GM21786 (cell line): ENCODE measurements at regions not wholly inside any gene's neighbourhood (a gene's known extent, or its start where the extent isn't known, plus 50 kb on each side); places are given as distances from the start of the nearest gene placed in this dataset.
"Not testable (repeated sequence)": the region's sequence is repeated elsewhere in the genome, so short reads cannot be mapped to it uniquely, and the experiment has no call there.

Source experiments
- ATAC-seq: cut with Tn5 transposase; IDR thresholded peaks from one replicate; pipeline ENCODE4 v1.9.1; 2021; ENCODE audit not compliant: unreplicated experiment

DNA sequence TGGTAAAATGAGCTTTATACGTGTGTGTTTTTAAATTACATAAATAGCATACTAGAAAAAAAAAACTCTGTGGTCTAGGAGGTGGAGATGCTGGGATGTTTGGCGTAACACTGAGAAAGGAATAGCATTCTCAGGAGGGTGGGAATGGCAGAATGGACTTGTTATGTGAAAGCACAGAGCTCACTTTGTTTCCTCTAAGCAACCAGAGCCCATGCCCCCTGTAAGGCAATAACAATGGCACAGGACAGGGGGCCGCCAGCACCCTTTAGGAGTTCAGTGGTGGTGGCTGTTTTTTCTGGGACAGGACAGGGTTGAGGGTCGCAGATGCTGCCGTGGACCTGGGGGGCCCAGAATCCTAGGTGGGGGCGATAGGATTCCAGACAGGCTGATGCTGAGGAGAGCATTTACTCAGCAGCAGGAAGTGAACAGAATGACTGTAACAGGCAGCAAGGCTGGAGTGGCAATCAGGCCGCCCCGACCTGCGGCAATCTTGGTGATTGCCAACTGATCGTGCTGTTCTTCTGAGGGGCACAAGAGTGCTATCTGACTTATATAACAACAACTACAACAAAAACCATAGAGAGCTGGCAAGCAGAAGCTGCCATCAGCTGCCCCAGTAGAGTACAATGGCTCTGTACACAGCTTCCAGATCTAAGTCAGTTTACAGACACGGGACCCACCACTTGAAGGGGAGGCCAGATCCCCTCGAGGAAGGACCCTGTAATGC lies 160.4 kb downstream of the UACA start:
- no peak for ATAC-seq

DNA sequence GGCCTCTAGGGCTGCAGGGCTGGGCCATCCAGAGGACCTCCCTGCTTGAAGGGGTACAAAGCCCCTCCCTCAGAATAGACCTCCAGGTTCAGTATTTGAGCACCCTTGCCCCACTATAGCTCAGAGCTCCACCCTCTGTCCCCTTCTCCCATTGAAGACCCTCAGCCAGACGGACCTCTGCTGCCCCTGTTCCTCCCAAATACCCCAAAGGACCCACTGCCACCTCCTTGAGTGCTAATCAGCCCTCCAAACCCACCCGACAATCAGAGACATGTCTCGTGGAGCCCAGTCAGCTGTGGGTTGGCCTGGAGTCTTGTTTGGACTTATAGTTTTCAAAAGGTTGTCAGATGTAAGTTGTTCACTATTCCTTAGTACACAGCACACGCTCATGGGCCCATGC lies 161.1 kb downstream of the UACA start:
- ATAC-seq: no peak

DNA sequence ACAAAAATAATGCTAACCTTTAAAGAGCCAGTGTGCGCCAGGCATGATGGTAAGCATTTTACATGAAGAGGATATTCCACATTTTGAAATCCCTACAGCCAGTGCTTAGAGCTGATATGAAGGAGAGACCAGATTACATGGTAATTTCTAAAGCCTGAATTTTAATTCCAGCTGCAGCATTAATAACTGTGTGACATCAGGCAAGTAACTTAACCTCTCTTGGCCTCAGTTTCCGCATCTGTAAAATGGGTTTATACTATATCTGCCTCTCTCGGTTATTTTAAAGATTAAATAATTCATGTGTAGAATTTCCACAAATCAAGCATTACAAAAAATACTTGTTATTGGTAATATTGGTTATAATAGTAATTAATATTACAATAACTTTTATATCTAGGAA lies 165.4 kb downstream of the UACA start:
- no peak for ATAC-seq

DNA sequence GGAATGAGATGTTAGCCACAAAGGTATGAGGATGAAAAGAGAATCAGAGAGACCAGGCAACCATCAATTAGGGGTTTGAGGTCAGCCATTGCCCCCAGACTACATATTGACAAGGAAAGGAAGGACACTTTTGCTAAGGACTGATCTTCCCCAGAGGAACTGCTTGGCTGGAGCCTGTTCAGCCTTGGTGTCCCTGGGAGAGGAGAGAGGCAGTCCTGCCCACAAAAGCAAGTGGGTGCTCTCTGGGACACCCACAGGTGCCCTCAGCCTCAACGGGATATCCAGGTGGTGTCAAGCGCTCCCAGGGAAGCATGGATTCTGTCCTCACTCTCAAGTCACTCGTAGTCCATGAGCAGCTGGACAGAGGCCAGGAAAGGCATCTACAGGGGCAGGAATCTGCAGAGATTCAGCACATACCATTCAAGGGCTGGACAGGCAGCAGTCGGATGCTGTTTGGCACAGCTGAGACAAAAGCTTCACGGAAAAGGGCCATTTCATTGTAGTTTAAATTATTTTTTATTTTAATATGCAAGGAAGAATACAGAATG lies 166.2 kb downstream of the UACA start:
- no peak for ATAC-seq

DNA sequence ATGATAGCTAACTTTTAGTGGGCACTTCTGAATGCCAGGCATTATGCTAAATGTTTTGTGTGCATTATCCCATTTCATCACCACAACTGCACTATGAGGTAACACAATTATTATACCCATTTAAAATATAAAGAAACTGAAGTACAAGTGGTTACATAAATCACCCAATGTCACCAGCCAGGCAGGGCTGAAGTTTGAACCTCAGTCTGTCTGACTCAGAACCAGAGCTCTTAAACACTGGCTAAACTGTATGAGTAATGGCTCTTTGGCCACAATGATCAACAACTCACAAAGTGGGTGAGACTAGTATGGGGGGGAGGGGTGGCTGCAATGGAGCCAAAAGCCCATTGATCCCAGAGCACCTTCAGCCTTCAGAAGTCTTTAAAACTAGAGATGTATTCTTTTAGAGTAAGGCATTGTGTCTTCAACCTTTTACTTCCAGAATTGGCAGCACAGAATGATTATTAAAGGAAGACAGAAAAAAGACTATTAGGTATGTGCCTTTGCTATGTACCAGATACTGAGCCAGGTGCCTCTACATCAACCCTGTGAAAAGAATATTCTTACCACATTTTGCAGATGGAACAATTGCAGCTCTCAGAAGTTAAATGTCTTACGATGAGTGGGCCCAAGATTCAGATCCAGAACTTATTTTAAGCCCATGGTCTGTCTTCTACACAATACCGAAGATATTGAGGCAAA lies 166.9 kb downstream of the UACA start:
- no peak for ATAC-seq

DNA sequence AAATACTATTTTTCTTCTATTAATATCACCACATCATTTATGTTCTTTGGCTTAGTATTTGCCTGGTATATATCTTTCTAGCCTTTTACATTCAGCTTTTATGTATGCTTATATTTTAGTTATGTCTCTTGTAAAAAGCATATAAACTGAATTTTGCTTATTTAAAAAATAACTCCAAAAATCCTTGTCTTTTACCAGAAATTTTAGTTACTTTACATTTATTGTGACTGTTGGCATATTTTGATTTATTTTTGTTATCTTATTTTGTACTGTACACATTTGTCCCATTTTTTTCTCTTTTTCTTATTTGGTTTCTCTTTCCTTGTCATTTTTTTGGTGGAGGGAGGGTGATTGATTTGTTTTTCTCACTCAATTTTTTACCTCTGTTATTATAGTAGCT lies 169.6 kb downstream of the UACA start:
- ATAC-seq: no peak

DNA sequence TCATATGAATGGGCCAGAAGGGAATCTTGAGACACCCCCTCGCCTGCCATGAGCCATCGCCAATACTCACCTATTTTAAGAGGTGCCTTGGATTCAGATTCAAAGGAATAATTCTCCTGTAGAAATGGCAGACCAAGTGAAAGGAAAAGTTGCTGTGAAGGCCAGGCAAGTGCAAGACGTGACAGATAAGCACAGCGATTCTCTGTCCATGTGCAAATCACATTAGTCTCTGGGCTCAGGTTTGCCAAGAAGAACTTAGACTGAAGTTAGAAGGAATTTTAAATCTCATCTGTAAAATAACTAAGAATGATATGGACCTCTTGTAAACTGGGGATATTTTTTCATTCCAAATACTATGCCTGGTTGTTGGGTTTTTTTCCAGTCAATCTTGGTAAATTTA lies 173.6 kb downstream of the UACA start:
- no peak for ATAC-seq

DNA sequence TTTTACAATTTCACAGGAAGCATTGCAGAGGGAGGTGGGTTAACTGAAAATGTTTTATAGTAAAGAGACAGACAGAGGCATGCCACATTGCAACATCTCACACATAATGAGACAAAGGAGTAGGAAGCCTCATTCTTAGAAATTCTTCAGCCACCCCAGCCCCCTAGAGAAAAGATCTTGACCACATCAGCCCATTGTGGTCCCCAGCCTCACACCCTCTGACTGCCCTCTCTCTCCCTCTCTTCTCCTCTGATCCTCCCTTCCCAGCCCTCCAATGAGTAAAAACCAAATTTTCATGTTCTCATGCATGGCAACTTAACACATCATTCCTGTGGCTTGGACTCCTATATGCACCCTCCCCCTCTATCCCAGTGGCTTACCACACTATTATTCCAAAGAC lies 174.1 kb downstream of the UACA start:
- ATAC-seq: no peak

DNA sequence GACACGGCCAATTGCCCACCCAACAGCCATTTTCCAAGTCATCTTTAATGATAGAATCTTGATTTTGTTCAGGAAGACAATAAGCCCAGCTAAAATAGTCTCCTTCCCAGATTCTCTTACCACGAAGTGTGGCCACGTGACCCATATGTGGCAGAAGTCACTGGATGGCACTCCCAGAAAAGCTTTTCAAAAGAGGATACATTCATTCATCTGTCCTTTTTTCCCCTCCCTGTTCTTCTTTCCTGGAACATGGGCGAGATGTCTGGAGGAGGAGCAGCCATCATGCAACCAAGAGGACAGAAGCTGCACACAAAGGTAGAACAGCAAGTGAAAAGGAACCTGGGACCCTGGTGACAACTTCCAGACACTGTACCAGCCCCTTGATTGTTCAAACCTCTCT lies 174.7 kb downstream of the UACA start:
- no peak for ATAC-seq

DNA sequence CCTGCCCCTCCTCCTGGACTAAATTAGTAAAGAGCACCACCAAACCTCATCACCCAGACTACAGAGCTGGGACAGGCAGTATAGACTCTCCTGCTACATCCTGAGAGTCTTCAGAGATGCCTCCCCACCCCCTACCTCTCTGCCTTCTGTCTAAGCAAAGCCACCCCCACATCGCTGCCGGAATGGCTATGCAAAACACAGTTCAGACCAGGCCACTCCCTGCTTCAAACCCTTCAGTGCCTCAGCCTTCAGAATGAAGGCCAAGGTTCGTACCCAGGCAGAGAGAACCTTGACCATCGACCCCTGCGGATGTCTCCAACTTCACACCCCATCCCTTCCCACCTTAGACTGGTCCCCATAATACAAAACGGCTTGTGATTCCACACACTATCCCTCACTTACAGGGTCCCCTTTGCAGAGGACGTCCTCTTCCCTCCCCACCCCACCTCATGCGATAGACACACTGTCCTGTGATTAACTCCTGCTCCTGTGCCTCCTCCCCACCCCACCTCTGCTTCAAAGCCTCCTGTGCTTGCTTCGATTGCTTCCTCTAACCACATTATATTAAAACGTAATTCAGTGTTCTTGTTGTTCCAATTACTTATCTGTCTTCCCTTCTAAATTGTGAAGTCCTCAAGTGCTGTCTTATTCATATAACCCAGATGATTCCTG lies 175.3 kb downstream of the UACA start:
- no peak for ATAC-seq

DNA sequence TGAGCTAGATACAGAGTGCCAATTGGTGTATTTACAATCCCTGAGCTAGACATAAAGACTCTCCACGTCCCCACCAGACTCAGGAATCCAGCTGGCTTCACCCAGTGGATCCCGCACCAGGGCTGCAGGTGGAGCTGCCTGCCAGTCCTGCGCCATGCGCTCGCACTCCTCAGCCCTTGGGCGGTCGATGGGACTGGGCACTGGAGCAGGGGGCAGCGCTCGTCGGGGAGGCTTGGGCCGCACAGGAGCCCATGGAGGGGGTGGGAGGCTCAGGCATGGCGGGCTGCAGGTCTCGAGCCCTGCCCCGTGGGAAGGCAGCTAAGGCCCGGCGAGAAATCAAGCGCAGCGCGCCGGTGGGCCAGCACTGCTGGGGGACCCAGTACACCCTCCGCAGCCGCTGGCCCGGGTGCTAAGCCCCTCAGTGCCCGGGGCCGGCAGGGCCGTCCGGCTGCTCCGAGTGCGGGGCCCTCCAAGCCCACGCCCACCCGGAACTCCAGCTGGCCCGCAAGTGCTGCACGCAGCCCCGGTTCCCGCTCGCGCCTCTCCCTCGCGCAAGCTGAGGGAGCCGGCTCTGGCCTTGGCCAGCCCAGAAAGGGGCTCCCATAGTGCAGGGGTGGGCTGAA lies 176.2 kb downstream of the UACA start:
- ATAC-seq: not testable (repeated sequence)

DNA sequence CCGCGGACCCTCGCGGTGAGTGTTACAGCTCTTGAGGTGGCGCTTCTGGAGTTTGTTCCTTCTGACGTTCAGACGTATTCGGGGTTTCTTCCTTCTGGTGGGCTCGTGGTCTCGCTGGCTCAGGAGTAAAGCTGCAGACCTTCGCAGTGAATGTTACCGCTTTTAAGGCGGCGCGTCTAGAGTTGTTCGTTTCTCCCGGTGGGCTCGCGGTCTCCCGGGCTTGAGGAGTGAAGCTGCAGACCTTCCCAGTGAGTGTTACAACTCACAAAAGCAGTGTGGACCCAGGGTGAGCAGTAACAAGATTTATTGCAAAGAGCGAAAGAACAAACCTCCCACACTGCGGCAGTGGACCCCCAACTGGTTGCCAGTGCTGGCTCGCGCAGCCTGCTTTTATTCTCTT lies 177.1 kb downstream of the UACA start:
- no peak for ATAC-seq

DNA sequence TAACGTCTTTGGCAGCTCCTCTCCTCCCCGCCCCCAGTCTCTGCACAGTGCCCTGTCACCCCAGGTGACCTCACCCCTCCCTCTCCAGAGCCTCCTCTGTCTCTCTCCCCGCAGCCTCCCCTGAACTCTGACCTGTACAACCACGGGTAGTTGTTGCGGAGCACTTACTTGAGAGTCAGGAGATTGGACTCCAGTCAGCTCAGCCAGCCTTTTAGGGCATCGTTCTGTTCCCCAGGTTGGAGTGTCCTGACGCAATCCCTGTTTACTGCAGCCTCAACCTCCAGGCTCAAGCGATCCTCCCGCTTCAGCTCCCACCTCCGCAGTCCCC lies 177.7 kb downstream of the UACA start:
- ATAC-seq: no peak

DNA sequence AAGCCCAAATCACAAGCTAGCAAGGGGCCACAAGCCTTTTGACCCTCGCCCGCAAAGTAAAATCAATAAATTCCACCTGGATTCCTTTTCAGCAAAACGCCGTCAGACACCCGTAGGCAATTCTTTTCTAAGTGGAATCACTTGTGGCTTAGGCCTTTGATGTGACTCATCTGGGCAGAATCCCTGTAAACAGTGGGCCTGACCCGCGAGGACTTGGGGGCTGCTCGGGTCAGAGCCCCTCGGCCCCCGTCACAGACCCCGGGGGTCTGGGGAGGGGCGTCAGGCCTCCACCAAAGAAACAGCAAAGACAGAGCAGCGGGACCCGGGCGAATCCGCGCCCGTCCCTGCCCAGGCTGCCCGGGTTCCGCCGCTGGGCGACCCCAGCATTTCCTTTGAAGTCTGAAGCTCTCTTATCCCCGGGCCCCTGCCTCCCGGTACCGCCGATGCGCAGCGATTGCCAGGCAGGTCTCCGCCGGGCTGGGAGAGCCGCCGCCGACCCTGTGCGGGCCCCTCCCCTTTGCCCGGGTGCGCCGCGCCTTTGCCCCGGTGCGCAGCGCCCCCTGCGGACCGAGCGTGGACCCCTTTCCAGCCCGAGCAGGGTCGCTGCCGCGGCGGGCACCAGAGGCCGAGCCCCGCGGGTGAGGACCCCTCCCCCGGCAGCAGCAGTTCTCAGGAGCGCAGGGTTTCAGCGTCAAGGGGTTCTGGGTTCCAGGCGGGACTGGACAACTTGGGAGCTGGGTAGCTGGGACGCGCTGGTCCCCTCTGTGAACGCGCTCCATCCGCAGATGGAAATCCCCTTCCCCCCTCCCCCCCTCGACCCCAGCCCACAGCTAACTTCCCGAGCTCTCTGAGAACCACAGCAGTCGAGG lies 178.3 kb downstream of the UACA start:
- ATAC-seq: no peak

DNA sequence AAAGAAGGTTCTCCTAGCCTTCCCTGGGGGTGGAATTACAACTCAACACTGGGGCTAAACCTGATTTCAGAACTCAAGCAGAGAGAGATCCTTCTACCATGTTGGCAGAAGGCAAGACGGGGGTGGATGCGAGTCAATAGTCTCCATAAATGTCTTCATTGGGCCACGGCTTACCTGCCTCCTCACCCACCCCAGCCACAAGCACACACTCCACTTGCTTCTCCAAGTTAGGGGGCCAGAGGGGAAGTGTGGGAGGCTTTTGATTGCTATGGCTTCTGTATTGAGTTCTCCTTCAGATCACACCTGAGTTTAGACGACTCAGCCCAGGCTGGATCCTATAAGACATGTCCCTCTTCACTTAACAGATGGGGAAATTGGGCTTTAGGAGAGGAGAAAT lies 178.9 kb downstream of the UACA start:
- ATAC-seq: no peak

DNA sequence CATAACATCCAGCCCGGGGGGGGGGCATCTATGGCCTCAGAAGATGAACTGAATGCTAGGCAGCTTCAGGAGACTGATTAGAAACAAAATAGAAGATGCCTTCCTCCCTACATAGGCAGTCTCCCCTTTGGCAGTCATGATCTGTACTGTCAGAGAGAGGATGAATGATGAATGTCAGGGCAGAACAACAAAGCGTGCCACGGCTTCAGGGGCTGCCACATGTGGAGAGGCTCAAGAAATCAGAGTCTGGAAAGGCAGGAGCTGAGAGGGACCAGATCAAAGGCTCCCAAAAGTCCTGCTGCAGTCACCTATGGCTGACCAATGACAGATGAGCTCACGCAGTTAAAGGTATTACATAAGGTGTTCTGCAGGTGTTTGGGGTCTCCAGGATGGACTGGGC lies 180.4 kb downstream of the UACA start:
- no peak for ATAC-seq

DNA sequence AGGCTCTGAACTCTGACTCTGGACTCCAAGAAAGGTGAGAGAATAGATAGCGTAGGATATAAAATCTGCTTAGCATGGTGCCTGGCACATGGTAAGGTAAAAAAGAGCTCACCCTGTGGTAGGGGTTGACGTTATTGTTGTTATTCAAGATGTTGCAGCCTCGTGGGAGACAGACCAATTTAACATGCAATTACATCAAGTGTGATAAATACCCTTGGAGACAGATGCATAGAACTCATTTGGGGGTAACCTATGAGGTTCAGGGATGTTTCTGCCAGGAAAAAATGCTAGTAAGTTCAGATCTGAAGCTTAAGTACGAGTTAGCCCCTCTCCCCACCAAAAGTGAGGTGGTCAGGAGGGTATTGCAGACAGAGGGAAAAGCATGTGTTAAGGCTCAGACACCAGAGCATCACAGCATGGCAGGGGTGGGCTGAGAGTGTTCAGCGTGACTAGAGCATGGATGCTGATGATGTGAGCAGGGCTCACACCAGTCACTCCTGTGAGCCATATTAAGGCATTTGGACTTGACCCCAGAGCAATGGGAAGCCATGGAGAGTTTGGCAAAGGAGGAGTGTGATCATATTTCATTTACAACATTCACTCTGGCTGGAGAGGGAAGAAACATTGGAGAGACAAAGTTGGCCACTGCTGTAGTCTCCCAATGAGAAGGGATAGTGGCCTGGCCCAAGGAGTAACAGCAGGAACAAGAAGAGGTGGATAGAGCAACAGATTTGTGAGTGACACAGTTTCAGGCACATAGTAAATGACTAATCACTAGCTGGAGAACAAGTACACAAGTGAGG lies 181.0 kb downstream of the UACA start:
- ATAC-seq: no peak

DNA sequence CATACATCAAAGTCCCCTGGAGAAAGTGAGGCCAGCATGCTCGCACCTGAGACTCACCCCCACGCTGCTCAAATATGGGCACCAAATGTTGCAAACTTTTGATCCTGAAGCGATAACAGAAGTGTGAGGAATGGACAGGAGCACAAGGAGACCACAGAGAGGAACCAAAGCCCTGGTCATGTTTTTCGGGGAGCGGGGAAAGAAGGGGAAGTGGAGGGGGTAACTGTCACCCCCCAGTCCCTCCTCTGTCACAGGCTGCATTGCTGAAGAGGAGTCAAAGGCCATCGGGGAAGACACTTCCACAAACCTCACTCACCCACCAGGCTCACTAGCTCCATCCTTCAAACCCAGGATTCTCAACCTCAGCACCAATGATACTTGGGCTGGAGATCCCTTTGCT lies 182.4 kb downstream of the UACA start:
- ATAC-seq: no peak

DNA sequence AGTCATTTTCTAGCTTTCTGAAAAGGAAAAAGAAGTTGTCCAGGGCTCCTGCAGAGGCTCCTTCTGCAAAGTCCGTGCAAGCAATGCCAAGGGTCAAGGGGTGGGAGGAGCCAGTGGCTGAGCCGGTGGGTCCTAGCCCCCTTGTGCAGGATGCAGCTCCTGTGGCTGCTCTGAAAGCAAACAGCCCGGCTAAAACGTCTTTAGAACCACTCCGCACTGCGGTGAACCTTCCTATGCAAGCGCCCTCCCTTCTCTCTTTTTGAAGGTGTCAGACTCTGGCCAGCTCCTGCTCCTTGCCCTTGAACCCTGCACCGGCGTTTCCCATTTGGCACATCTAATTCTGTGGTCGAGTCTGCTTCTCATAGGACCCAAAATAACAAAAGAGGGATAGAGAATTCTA lies 183.1 kb downstream of the UACA start:
- ATAC-seq: no peak

DNA sequence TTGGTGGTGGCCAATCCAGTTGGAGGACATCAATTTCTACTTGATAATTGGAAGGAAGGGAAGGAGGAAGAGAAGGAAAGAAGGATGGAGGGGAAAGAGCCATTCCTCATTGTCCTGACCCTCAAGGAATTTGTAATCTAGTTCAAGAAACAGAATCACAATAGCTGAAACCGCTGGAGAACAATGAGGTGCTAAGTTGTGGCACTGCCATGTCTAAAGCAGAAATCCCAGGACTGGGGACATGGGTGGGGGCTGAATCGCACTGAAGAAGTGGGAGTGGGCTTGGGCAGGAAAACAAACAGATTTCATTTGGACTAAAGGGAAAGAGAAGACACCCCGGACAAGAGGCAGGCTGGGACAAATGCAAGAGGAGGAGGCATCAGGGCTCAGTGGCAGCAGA lies 183.6 kb downstream of the UACA start:
- no peak for ATAC-seq
